ENCODE measurements at regions not wholly inside any gene's neighbourhood (a gene's known extent, or its start where the extent isn't known, plus 50 kb on each side); places are given as distances from the start of the nearest gene placed in this dataset.

DNA sequence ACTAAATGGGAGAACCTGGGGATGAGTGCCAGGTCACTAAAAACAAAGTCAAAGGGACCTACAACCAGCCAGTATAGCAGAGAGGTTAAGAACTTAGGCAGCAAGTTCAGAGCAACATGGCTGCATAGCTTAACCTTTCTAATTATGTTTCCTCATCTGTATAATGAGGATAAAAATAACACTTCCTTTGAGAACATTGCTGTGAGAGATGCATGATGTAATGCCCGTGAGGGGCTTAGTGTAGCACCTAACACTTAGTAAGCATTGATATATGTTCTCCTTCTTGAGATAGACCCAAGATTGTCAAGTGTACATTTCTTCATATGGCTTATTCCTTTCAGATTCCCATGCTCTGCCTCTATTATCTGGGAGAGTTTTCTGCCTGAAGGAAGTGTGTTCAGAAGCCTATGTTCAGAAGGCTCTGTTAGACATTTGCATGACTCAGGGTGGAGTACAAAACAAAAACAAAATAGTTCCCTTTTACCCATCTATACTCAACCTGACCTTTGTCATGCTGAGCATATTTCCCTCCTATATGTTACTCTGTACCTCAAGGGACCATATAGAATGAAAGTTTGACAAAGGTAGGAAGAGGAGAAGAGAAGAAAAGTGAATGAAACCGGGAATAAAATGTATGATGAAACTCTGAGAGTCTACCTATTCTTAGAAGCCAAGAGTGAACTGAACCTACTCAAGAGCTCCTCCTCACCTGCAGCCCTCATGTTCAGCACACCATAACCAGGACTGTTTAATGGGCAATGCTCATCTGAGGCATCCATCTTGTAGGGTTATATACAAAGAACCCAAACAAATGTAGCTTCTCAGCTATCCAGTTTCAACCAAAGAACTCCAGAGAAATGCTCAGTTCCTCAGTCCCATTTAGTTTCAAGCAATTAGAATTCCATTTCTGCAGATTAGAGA, 70.7 kb upstream of the KCNMB2 start:
- H3K36me3 Mint-ChIP-seq (ENCODE audit: low read depth), result no peaks in the 10 kb centered on the region
- no peaks in the 10 kb centered on the region for H3K9me3 Mint-ChIP-seq

DNA sequence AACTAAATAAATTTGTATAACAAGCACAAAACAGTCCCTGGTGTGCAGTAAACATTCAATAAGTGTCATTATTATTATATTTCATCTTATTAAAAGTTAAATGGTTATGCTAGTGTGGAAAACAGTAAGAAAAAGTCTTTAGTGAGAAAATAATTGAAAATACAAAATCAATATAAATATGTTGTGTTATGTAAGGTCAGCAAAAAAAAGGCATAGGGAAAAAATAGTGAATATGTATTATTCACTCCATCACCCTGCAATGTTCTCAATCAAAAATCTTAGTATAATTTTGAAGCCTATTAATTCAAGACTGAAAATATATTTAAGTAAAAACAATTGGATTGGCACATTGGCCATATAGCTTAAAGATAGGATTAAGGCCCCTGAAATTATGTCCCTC, 63.3 kb upstream of the KCNMB2 start:
- TF ChIP-seq, protein P1, sequence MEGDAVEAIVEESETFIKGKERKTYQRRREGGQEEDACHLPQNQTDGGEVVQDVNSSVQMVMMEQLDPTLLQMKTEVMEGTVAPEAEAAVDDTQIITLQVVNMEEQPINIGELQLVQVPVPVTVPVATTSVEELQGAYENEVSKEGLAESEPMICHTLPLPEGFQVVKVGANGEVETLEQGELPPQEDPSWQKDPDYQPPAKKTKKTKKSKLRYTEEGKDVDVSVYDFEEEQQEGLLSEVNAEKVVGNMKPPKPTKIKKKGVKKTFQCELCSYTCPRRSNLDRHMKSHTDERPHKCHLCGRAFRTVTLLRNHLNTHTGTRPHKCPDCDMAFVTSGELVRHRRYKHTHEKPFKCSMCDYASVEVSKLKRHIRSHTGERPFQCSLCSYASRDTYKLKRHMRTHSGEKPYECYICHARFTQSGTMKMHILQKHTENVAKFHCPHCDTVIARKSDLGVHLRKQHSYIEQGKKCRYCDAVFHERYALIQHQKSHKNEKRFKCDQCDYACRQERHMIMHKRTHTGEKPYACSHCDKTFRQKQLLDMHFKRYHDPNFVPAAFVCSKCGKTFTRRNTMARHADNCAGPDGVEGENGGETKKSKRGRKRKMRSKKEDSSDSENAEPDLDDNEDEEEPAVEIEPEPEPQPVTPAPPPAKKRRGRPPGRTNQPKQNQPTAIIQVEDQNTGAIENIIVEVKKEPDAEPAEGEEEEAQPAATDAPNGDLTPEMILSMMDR (IDR thresholded peaks at IDR 0.05; ENCODE audit: unreplicated experiment in 3 of 3), result no peak
- H3K27me3 Mint-ChIP-seq (ENCODE audit: low read depth), result no peaks in the 10 kb centered on the region

More for the DNA sequence above, 70.7 kb upstream of the KCNMB2 start:
- Mint-ChIP-seq H3K4me3 (no peak overlapping the region), H3K27me3 (ENCODE audit: low read depth) (no peaks in the 10 kb centered on the region), H3K27ac (no peak overlapping the region), H3K4me1 (no peaks in the 10 kb centered on the region)
- TF ChIP-seq, protein P1 (IDR thresholded peaks at IDR 0.05; ENCODE audit: unreplicated experiment in 3 of 3), result no peak

DNA sequence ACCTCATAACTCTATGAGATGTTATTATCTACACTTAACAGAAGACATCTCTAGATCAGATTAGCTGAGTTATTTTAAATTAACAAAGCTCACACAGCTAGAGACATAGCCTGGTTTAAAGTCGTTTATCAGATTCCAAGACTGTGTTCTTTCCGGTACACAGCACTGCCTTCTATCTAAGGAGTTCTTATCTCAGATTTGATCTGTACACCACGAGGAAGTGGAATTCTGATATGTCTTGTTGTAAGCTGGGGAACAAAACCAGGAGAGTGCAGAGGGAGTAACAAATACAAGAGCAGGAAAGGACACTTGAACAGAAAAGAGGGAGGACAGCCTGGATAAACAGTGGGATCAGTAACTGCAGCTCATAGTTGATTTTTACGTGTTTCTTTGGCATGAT, 61.7 kb upstream of the KCNMB2 start:
- H3K27ac Mint-ChIP-seq, result no peak overlapping the region
- H3K27me3 Mint-ChIP-seq (ENCODE audit: low read depth), result no peaks in the 10 kb centered on the region
- H3K9me3 Mint-ChIP-seq, result no peaks in the 10 kb centered on the region
- TF ChIP-seq, protein P1 (IDR thresholded peaks at IDR 0.05; ENCODE audit: unreplicated experiment in 3 of 3), result no peak
- no peaks in the 10 kb centered on the region for H3K36me3 Mint-ChIP-seq (ENCODE audit: low read depth)
- H3K4me3 Mint-ChIP-seq, result no peak overlapping the region
- no peaks in the 10 kb centered on the region for H3K4me1 Mint-ChIP-seq

More for the DNA sequence above, 63.3 kb upstream of the KCNMB2 start:
- H3K27ac Mint-ChIP-seq, result no peak overlapping the region
- no peak overlapping the region for H3K4me3 Mint-ChIP-seq
- no peaks in the 10 kb centered on the region for H3K36me3 Mint-ChIP-seq (ENCODE audit: low read depth)
- no peaks in the 10 kb centered on the region for H3K4me1 Mint-ChIP-seq
- H3K9me3 Mint-ChIP-seq, result no peaks in the 10 kb centered on the region

DNA sequence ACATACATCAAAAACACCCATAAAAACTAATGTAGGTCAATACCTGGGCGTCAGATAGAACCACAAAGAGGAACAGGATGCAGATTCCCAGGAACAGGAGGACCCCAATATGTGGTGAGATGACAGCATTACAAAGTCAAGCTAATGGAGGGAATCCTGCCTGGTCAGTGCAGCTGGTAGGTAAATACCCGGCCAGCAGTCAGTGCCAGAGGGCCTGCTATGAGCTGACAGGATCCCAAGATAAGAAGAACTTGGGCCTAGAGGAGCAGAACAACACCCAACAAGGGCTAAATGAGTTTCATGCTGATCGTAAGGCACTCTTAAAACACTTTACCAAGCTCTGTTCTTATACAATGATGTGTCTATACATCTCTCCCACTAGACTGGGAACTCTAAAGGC, 61.2 kb upstream of the KCNMB2 start:
- Mint-ChIP-seq H3K27me3 (ENCODE audit: low read depth) (no peaks in the 10 kb centered on the region), H3K4me3 (no peak overlapping the region), H3K9me3 (no peaks in the 10 kb centered on the region), H3K36me3 (ENCODE audit: low read depth) (no peaks in the 10 kb centered on the region), H3K4me1 (no peaks in the 10 kb centered on the region), H3K27ac (no peak overlapping the region)
- TF ChIP-seq, protein P1 (IDR thresholded peaks at IDR 0.05; ENCODE audit: unreplicated experiment in 3 of 3), result no peak

DNA sequence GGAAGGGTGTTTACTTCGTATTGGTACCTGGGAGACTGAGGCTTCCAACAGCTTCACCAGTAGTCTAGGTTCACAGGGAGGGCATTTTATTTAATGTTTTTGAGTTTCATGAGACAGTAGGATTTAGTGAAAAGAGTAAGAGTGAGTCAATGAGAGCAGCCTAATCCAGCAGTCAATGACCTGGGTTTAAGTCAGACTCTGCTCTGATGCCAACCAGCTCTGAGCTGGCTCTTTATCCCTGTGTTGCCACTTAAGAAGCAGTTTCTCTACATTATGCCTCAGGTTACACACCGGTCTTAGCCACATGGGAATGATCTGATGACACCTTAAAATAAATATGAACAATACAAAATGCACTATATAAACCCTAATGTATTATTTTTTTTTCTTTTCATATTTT, 59.4 kb upstream of the KCNMB2 start:
- H3K9me3 Mint-ChIP-seq, result no peaks in the 10 kb centered on the region
- no peaks in the 10 kb centered on the region for H3K36me3 Mint-ChIP-seq (ENCODE audit: low read depth)
- H3K4me3 Mint-ChIP-seq, result no peak overlapping the region
- TF ChIP-seq, protein P1 (IDR thresholded peaks at IDR 0.05; ENCODE audit: unreplicated experiment in 3 of 3), result no peak
- H3K4me1 Mint-ChIP-seq, result no peaks in the 10 kb centered on the region
- H3K27ac Mint-ChIP-seq, result no peak overlapping the region
- no peaks in the 10 kb centered on the region for H3K27me3 Mint-ChIP-seq (ENCODE audit: low read depth)

- TF ChIP-seq, protein P1 (IDR thresholded peaks at IDR 0.05; ENCODE audit: unreplicated experiment in 3 of 3), result no peak
- Mint-ChIP-seq H3K4me1 (no peaks in the 10 kb centered on the region), H3K27me3 (ENCODE audit: low read depth) (no peaks in the 10 kb centered on the region), H3K4me3 (no peak overlapping the region), H3K9me3 (no peaks in the 10 kb centered on the region), H3K36me3 (ENCODE audit: low read depth) (no peaks in the 10 kb centered on the region), H3K27ac (no peak overlapping the region)
Measured at GRCh38 chr3:178479446-178479845, 56.8 kb upstream of the KCNMB2 start.

Data from nephron (organoid).